Keratinocyte (primary cell): ENCODE measurements at regions not wholly inside any gene's neighbourhood (a gene's known extent, or its start where the extent isn't known, plus 50 kb on each side); places are given as distances from the start of the nearest gene placed in this dataset.
"Not testable (repeated sequence)": the region's sequence is repeated elsewhere in the genome, so short reads cannot be mapped to it uniquely, and the experiment has no call there.

Experiments used
- DNase-seq: peaks from one replicate; pipeline ENCODE4 v3.0.0-alpha.2; 2011; ENCODE audit warnings: low read depth, missing footprints, low spot score
- FAIRE-seq: peaks from 2 replicates; lab custom pipeline; 2011; peaks lifted over from hg19 to GRCh38; lab: Jason Lieb, UNC
- H2AFZ ChIP-seq: 2 replicates; pipeline ENCODE4 v1.6.0; 2012; ENCODE audit warnings: low read length, control low read depth, inconsistent platforms; ENCODE audit not compliant: control insufficient read depth
- H3K27ac ChIP-seq: 2 replicates; pipeline ENCODE4 v1.5.1; 2011; ENCODE audit warnings: low read length; ENCODE audit not compliant: control insufficient read depth, insufficient read depth
- H3K27me3 ChIP-seq: 3 replicates; pipeline ENCODE4 v1.6.0; 2011; ENCODE audit warnings: low read length; ENCODE audit not compliant: control insufficient read depth, insufficient read depth; ENCODE audit errors: extremely low read depth
- H3K36me3 ChIP-seq, 2 experiments: 2 replicates in 1 of 2; 3 replicates in 1 of 2; pipeline ENCODE4 v1.5.1; 2011; ENCODE audit warnings: low read length in 2 of 2, mild to moderate bottlenecking in 1 of 2; ENCODE audit not compliant: control insufficient read depth in 2 of 2, insufficient read depth in 2 of 2; ENCODE audit errors: extremely low read depth in 1 of 2
- H3K4me1 ChIP-seq: 3 replicates; pipeline ENCODE4 v1.5.1; 2011; ENCODE audit warnings: low read length; ENCODE audit not compliant: control insufficient read depth, insufficient read depth; ENCODE audit errors: extremely low read depth
- H3K4me2 ChIP-seq: 3 replicates; pipeline ENCODE4 v1.6.0; 2011; ENCODE audit warnings: low read depth, low read length; ENCODE audit not compliant: control insufficient read depth, insufficient read depth; ENCODE audit errors: extremely low read depth
- H3K4me3 ChIP-seq, 3 experiments: fragments of 200-600 bp in 1 of 3; sonication (generic) in 1 of 3; 2 replicates in 2 of 3; 3 replicates in 1 of 3; pipeline ENCODE4 v1.5.1; 2011 to 2016; ENCODE audit warnings: low read length in 3 of 3, mild to moderate bottlenecking in 3 of 3, control low read depth in 2 of 3, inconsistent platforms in 1 of 3, low read depth in 1 of 3, mixed read lengths in 1 of 3, mixed run types in 1 of 3, moderate library complexity in 1 of 3; ENCODE audit not compliant: control insufficient read depth in 2 of 3, insufficient read depth in 2 of 3; ENCODE audit errors: extremely low read depth in 1 of 3
- H3K79me2 ChIP-seq: 2 replicates; pipeline ENCODE4 v1.6.0; 2012; ENCODE audit warnings: low read length; ENCODE audit not compliant: control insufficient read depth, insufficient read depth
- H3K9ac ChIP-seq: 3 replicates; pipeline ENCODE4 v1.6.0; 2011; ENCODE audit warnings: low read length; ENCODE audit not compliant: control insufficient read depth, insufficient read depth; ENCODE audit errors: extremely low read depth
- H3K9me1 ChIP-seq: 3 replicates; pipeline ENCODE4 v1.6.0; 2011; ENCODE audit warnings: low read length; ENCODE audit not compliant: control insufficient read depth, insufficient read depth; ENCODE audit errors: extremely low read depth
- H3K9me3 ChIP-seq: 2 replicates; pipeline ENCODE4 v1.5.1; 2012; ENCODE audit warnings: low read depth, low read length; ENCODE audit not compliant: control insufficient read depth
- H4K20me1 ChIP-seq: 3 replicates; pipeline ENCODE4 v1.6.0; 2011; ENCODE audit warnings: low read length; ENCODE audit not compliant: control insufficient read depth, insufficient read depth; ENCODE audit errors: extremely low read depth
- CTCF ChIP-seq, 3 experiments: IDR thresholded peaks in 1 of 3; conservative IDR thresholded peaks in 1 of 3; optimal IDR thresholded peaks in 1 of 3; 2 replicates in 2 of 3; 3 replicates in 1 of 3; pipeline versions ENCODE3 to v1.5.1; 2011; ENCODE audit warnings: low read length in 3 of 3, mild to moderate bottlenecking in 3 of 3, moderate library complexity in 2 of 3, control low read depth in 1 of 3, inconsistent platforms in 1 of 3; ENCODE audit not compliant: insufficient read depth in 2 of 3; ENCODE audit errors: extremely low read depth in 1 of 3
- dilution Hi-C: fragments of 300-500 bp; cut with MboI; formaldehyde crosslinking; loops from one replicate; pipeline ENCODE4 v1.7.0; 2020; ENCODE audit warnings: low sequenced_read_pairs; ENCODE audit not compliant: extremely low pct_ligation_motif_present

- H3K27me3 ChIP-seq, H3K4me1 ChIP-seq, H3K36me3 ChIP-seq, H3K9me1 ChIP-seq, H4K20me1 ChIP-seq, DNase-seq, H3K4me3 ChIP-seq, H3K79me2 ChIP-seq, H3K27ac ChIP-seq, H3K9ac ChIP-seq, H3K4me2 ChIP-seq, dilution Hi-C loops, H2AFZ ChIP-seq, H3K9me3 ChIP-seq, FAIRE-seq: not testable (repeated sequence)
- peak in 1 of 3 experiments; percentile 15 for TF ChIP-seq CTCF (optimal IDR thresholded peaks at IDR 0.05 in 1 of 3, IDR thresholded peaks at IDR 0.05 in 1 of 3, conservative IDR thresholded peaks at IDR 0.05 in 1 of 3; ENCODE audit: extremely low read depth in 1 of 3, insufficient read depth in 2 of 3, low read length in 3 of 3)
These were observed 1504.1 kb upstream of the DEFB115 start for GRCh38 chr20:29753426-29753746.

- H4K20me1 ChIP-seq, H3K4me1 ChIP-seq, H3K9me3 ChIP-seq, H3K27ac ChIP-seq, H3K4me2 ChIP-seq, H3K79me2 ChIP-seq, DNase-seq, FAIRE-seq, H3K4me3 ChIP-seq, H3K9ac ChIP-seq, H3K9me1 ChIP-seq, H2AFZ ChIP-seq, H3K27me3 ChIP-seq, dilution Hi-C loops, H3K36me3 ChIP-seq: not testable (repeated sequence)
These were observed 1503.6 kb upstream of the DEFB115 start for GRCh38 chr20:29753879-29754278.

- H3K36me3 ChIP-seq, H3K9me1 ChIP-seq, H3K27ac ChIP-seq, H3K4me1 ChIP-seq, H4K20me1 ChIP-seq, H2AFZ ChIP-seq, DNase-seq, H3K79me2 ChIP-seq, H3K4me3 ChIP-seq, H3K9ac ChIP-seq, H3K9me3 ChIP-seq, H3K4me2 ChIP-seq, dilution Hi-C loops, H3K27me3 ChIP-seq, FAIRE-seq: not testable (repeated sequence)
These were observed 1501.5 kb upstream of the DEFB115 start for GRCh38 chr20:29755854-29756498.
